ENCODE measurements at regions not wholly inside any gene's neighbourhood (a gene's known extent, or its start where the extent isn't known, plus 50 kb on each side); places are given as distances from the start of the nearest gene placed in this dataset.

DNA sequence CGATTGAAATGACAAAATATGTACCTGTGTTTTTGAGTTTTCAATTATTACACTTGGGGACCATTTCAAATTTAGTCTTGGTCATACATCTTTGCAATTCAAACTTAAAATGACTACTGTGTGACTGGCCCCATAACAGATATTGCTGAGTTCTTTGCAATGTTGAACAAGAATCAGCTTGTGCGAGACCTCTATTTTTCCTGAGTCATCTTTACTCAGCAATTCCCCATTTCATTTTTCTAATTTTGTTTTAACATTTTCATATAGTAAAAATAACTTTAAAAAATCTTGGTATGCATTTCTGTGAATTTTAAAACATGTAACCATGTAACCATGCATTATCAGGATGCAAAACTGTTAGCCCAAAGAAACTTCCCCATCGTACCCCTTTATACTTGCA lies 678.1 kb downstream of the ANKRD7 start:
- no peak for TF ChIP-seq POLR2AphosphoS5 (IDR thresholded peaks at IDR 0.05)
- no peak for TF ChIP-seq RAD21 (conservative IDR thresholded peaks at IDR 0.05)
- TF ChIP-seq, protein P1, sequence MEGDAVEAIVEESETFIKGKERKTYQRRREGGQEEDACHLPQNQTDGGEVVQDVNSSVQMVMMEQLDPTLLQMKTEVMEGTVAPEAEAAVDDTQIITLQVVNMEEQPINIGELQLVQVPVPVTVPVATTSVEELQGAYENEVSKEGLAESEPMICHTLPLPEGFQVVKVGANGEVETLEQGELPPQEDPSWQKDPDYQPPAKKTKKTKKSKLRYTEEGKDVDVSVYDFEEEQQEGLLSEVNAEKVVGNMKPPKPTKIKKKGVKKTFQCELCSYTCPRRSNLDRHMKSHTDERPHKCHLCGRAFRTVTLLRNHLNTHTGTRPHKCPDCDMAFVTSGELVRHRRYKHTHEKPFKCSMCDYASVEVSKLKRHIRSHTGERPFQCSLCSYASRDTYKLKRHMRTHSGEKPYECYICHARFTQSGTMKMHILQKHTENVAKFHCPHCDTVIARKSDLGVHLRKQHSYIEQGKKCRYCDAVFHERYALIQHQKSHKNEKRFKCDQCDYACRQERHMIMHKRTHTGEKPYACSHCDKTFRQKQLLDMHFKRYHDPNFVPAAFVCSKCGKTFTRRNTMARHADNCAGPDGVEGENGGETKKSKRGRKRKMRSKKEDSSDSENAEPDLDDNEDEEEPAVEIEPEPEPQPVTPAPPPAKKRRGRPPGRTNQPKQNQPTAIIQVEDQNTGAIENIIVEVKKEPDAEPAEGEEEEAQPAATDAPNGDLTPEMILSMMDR (IDR thresholded peaks at IDR 0.05; ENCODE audit: poor library complexity, severe bottlenecking): no peak
- no peak for TF ChIP-seq EZH2 (IDR thresholded peaks at IDR 0.05; ENCODE audit: borderline replicate concordance, insufficient read depth, low read length, poor library complexity, severe bottlenecking)
- TF ChIP-seq, protein P2, sequence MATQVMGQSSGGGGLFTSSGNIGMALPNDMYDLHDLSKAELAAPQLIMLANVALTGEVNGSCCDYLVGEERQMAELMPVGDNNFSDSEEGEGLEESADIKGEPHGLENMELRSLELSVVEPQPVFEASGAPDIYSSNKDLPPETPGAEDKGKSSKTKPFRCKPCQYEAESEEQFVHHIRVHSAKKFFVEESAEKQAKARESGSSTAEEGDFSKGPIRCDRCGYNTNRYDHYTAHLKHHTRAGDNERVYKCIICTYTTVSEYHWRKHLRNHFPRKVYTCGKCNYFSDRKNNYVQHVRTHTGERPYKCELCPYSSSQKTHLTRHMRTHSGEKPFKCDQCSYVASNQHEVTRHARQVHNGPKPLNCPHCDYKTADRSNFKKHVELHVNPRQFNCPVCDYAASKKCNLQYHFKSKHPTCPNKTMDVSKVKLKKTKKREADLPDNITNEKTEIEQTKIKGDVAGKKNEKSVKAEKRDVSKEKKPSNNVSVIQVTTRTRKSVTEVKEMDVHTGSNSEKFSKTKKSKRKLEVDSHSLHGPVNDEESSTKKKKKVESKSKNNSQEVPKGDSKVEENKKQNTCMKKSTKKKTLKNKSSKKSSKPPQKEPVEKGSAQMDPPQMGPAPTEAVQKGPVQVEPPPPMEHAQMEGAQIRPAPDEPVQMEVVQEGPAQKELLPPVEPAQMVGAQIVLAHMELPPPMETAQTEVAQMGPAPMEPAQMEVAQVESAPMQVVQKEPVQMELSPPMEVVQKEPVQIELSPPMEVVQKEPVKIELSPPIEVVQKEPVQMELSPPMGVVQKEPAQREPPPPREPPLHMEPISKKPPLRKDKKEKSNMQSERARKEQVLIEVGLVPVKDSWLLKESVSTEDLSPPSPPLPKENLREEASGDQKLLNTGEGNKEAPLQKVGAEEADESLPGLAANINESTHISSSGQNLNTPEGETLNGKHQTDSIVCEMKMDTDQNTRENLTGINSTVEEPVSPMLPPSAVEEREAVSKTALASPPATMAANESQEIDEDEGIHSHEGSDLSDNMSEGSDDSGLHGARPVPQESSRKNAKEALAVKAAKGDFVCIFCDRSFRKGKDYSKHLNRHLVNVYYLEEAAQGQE (IDR thresholded peaks at IDR 0.05; ENCODE audit: borderline replicate concordance): no peak
- TF ChIP-seq TAF1 (IDR thresholded peaks at IDR 0.05; ENCODE audit: low read depth): no peak
- no peak for TF ChIP-seq EP300 (conservative IDR thresholded peaks at IDR 0.05; ENCODE audit: poor library complexity, severe bottlenecking)

Measured in neural cell (in vitro differentiated cells).